Parathyroid adenoma (tissue), 2 donors: ENCODE measurements at regions not wholly inside any gene's neighbourhood (a gene's known extent, or its start where the extent isn't known, plus 50 kb on each side); places are given as distances from the start of the nearest gene placed in this dataset.

ENCODE experiments used
- H2AFZ ChIP-seq: fragments of 300-600 bp; sonication (generic); one replicate; pipeline ENCODE4 v1.7.0; 2017; ENCODE audit warnings: antibody characterized with exemption, mild to moderate bottlenecking
- H3K27ac ChIP-seq: fragments of 300-600 bp; sonication (generic); one replicate; pipeline ENCODE4 v1.7.0; 2017
- H3K27me3 ChIP-seq: fragments of 300-600 bp; sonication (generic); one replicate; pipeline ENCODE4 v1.7.0; 2017; ENCODE audit warnings: low read length; ENCODE audit not compliant: control insufficient read depth, insufficient read depth
- H3K36me3 ChIP-seq: fragments of 300-600 bp; sonication (generic); one replicate; pipeline ENCODE4 v1.7.0; 2017; ENCODE audit warnings: low read length; ENCODE audit not compliant: control insufficient read depth, insufficient read depth
- H3K4me1 ChIP-seq: fragments of 300-600 bp; sonication (generic); one replicate; pipeline ENCODE4 v1.7.0; 2017; ENCODE audit warnings: control low read depth
- H3K4me2 ChIP-seq: fragments of 300-600 bp; sonication (generic); one replicate; pipeline ENCODE4 v1.7.0; 2017; ENCODE audit warnings: low read length
- H3K4me3 ChIP-seq: fragments of 300-600 bp; sonication (generic); one replicate; pipeline ENCODE4 v1.7.0; 2017; ENCODE audit warnings: low read depth, low read length
- H3K79me2 ChIP-seq: fragments of 300-600 bp; sonication (generic); one replicate; pipeline ENCODE4 v1.7.0; 2017; ENCODE audit warnings: control low read depth
- H3K9ac ChIP-seq: fragments of 300-600 bp; sonication (generic); one replicate; pipeline ENCODE4 v1.7.0; 2017; ENCODE audit warnings: mild to moderate bottlenecking
- H3K9me3 ChIP-seq: fragments of 300-600 bp; sonication (generic); one replicate; pipeline ENCODE4 v1.7.0; 2017; ENCODE audit warnings: low read length; ENCODE audit not compliant: control insufficient read depth
- CTCF ChIP-seq: fragments of 300-600 bp; sonication (generic); IDR thresholded peaks from one replicate; pipeline ENCODE4 v1.7.0; 2017; ENCODE audit warnings: antibody characterized with exemption, mild to moderate bottlenecking
- donor health status: primary hyperparathyroidism.

- Histone ChIP-seq H3K4me3 (no peak overlapping the region), H3K36me3 (no peaks in the 10 kb centered on the region), H3K4me2 (no peak overlapping the region), H3K9me3 (no peaks in the 10 kb centered on the region), H3K9ac (no peak overlapping the region), H3K79me2 (no peaks in the 10 kb centered on the region), H3K4me1 (no peaks in the 10 kb centered on the region), H2AFZ (no peak overlapping the region), H3K27ac (no peak overlapping the region), H3K27me3 (no peaks in the 10 kb centered on the region)
- TF ChIP-seq CTCF, result no peak
Observed at GRCh38 chr2:156845806-156846558, 409.8 kb downstream of the GPD2 start.

- Histone ChIP-seq H3K36me3 (no peaks in the 10 kb centered on the region), H3K27ac (no peak overlapping the region), H3K79me2 (no peaks in the 10 kb centered on the region), H3K27me3 (no peaks in the 10 kb centered on the region), H3K4me2 (no peak overlapping the region), H2AFZ (no peak overlapping the region), H3K4me1 (no peaks in the 10 kb centered on the region), H3K4me3 (no peak overlapping the region), H3K9me3 (no peaks in the 10 kb centered on the region), H3K9ac (no peak overlapping the region)
- TF ChIP-seq CTCF, result no peak
Observed at GRCh38 chr2:156852210-156852609, 405.3 kb upstream of the GALNT5 start.

GRCh38 chr2:156852681-156853080 lies 404.8 kb upstream of the GALNT5 start:
- Histone ChIP-seq H3K9me3 (no peaks in the 10 kb centered on the region), H3K4me3 (no peak overlapping the region), H3K4me1 (no peaks in the 10 kb centered on the region), H3K9ac (no peak overlapping the region), H3K27me3 (no peaks in the 10 kb centered on the region), H3K79me2 (no peaks in the 10 kb centered on the region), H3K4me2 (no peak overlapping the region), H3K36me3 (no peaks in the 10 kb centered on the region), H2AFZ (no peak overlapping the region), H3K27ac (no peak overlapping the region)
- no peak for TF ChIP-seq CTCF

GRCh38 chr2:156864325-156864724 lies 393.2 kb upstream of the GALNT5 start:
- H3K4me1 ChIP-seq, result no peaks in the 10 kb centered on the region
- no peaks in the 10 kb centered on the region for H3K36me3 ChIP-seq
- no peak for TF ChIP-seq CTCF
- H3K9ac ChIP-seq, result no peak overlapping the region
- no peaks in the 10 kb centered on the region for H3K79me2 ChIP-seq
- H3K27me3 ChIP-seq, result no peaks in the 10 kb centered on the region
- no peak overlapping the region for H3K27ac ChIP-seq
- no peaks in the 10 kb centered on the region for H3K9me3 ChIP-seq
- no peak overlapping the region for H2AFZ ChIP-seq
- H3K4me3 ChIP-seq, result no peak overlapping the region
- H3K4me2 ChIP-seq, result no peak overlapping the region

- no peaks in the 10 kb centered on the region for H3K36me3 ChIP-seq
- no peaks in the 10 kb centered on the region for H3K27me3 ChIP-seq
- H3K4me2 ChIP-seq, result no peak overlapping the region
- no peaks in the 10 kb centered on the region for H3K4me1 ChIP-seq
- TF ChIP-seq CTCF, result no peak
- no peak overlapping the region for H3K9ac ChIP-seq
- H3K27ac ChIP-seq, result no peak overlapping the region
- H3K9me3 ChIP-seq, result no peaks in the 10 kb centered on the region
- H3K79me2 ChIP-seq, result no peaks in the 10 kb centered on the region
- H3K4me3 ChIP-seq, result no peak overlapping the region
- no peak overlapping the region for H2AFZ ChIP-seq
Observed at GRCh38 chr2:156864753-156865152, 392.8 kb upstream of the GALNT5 start.
